Endothelial cell of umbilical vein (primary cell): ENCODE measurements at regions not wholly inside any gene's neighbourhood (a gene's known extent, or its start where the extent isn't known, plus 50 kb on each side); places are given as distances from the start of the nearest gene placed in this dataset.

Experiments used
- BruUV-seq: library from RNA; stranded (reverse); fragments of 400-500 nt; replicated peaks from 2 replicates; lab custom pipeline; 2021; lab: Mats Ljungman, UMichigan
- CTCF ChIA-PET: fragments of 300-600, 350-600 bp; sonication (Branson Sonifier 250); formaldehyde crosslinking; loops from one replicate; lab custom pipeline; 2021; ENCODE audit warnings: antibody characterized with exemption, inconsistent platforms; lab: Charles Lee
- POLR2A ChIA-PET: fragments of 300-600, 350-600 bp; sonication (Branson Sonifier 250); formaldehyde crosslinking; loops from one replicate; lab custom pipeline; 2021; ENCODE audit warnings: antibody characterized with exemption, inconsistent platforms; lab: Charles Lee
- DNase-seq: peaks from one replicate; pipeline ENCODE4 v3.0.0-alpha.2; 2011; ENCODE audit warnings: low read depth, low spot score
- FAIRE-seq: peaks from 2 replicates; lab custom pipeline; 2011; peaks lifted over from hg19 to GRCh38; lab: Jason Lieb, UNC
- H2AFZ ChIP-seq: 2 replicates; pipeline ENCODE4 v1.6.0; 2012; ENCODE audit warnings: low read depth, low read length, control low read depth, inconsistent platforms
- H3K27ac ChIP-seq: 2 replicates; pipeline ENCODE4 v1.5.1; 2011; ENCODE audit warnings: low read depth, mild to moderate bottlenecking, control low read depth, low read length, moderate library complexity; ENCODE audit not compliant: insufficient read depth
- H3K27me3 ChIP-seq, 2 experiments: 2 replicates each; pipeline versions ENCODE4 v1.6.0 to v1.6.1; 2011; ENCODE audit warnings: low read length in 2 of 2, mixed read lengths in 1 of 2; ENCODE audit not compliant: control insufficient read depth in 2 of 2, insufficient read depth in 2 of 2
- H3K36me3 ChIP-seq, 2 experiments: 2 replicates in 1 of 2; 3 replicates in 1 of 2; pipeline ENCODE4 v1.5.1; 2011; ENCODE audit warnings: low read length in 2 of 2, mild to moderate bottlenecking in 1 of 2, moderate library complexity in 1 of 2; ENCODE audit not compliant: control insufficient read depth in 2 of 2, insufficient read depth in 2 of 2; ENCODE audit errors: extremely low read depth in 1 of 2
- H3K4me1 ChIP-seq: 3 replicates; pipeline ENCODE4 v1.5.1; 2011; ENCODE audit warnings: mild to moderate bottlenecking, low read length; ENCODE audit not compliant: control insufficient read depth, insufficient read depth; ENCODE audit errors: extremely low read depth
- H3K4me2 ChIP-seq: 2 replicates; pipeline ENCODE4 v1.6.1; 2011; ENCODE audit warnings: low read length, control low read depth, mixed read lengths; ENCODE audit not compliant: insufficient read depth
- H3K4me3 ChIP-seq, 3 experiments: fragments of 200-600 bp in 1 of 3; sonication (generic), shearing (Covaris generic) in 1 of 3; replicated peaks in 1 of 3; 2 replicates each; pipeline ENCODE4 v1.5.1; 2011 to 2016; ENCODE audit warnings: control low read depth in 3 of 3, low read length in 3 of 3, mild to moderate bottlenecking in 2 of 3, inconsistent platforms in 1 of 3, low read depth in 1 of 3, moderate library complexity in 1 of 3; ENCODE audit not compliant: insufficient read depth in 1 of 3
- H3K79me2 ChIP-seq: 2 replicates; pipeline ENCODE4 v1.6.0; 2012; ENCODE audit warnings: low read length, inconsistent platforms; ENCODE audit not compliant: control insufficient read depth, insufficient read depth
- H3K9ac ChIP-seq: replicated peaks from 2 replicates; pipeline ENCODE3; 2011; ENCODE audit warnings: low read length, control low read depth; ENCODE audit not compliant: insufficient read depth; ENCODE audit errors: extremely low read depth
- H3K9me1 ChIP-seq: replicated peaks from 3 replicates; pipeline ENCODE4 v1.6.0; 2011; ENCODE audit warnings: mild to moderate bottlenecking, low read length; ENCODE audit not compliant: control insufficient read depth, insufficient read depth; ENCODE audit errors: extremely low read depth
- H3K9me3 ChIP-seq: replicated peaks from 2 replicates; pipeline ENCODE4 v1.5.1; 2012; ENCODE audit warnings: low read length, inconsistent platforms; ENCODE audit not compliant: control insufficient read depth, insufficient read depth
- H4K20me1 ChIP-seq: replicated peaks from 2 replicates; pipeline ENCODE3; 2011; ENCODE audit warnings: mild to moderate bottlenecking, low read length; ENCODE audit not compliant: control insufficient read depth, insufficient read depth; ENCODE audit errors: extremely low read depth
- EZH2 ChIP-seq: IDR thresholded peaks from 2 replicates; pipeline ENCODE4 v1.6.1; 2012; ENCODE audit warnings: borderline replicate concordance, low read depth, mild to moderate bottlenecking, moderate library complexity, low read length, inconsistent platforms; ENCODE audit not compliant: severe bottlenecking
- FOS ChIP-seq: IDR thresholded peaks from 2 replicates; pipeline ENCODE4 v1.6.1; 2011; ENCODE audit warnings: mild to moderate bottlenecking, low read length, moderate library complexity, borderline replicate concordance; ENCODE audit not compliant: insufficient read depth
- GATA2 ChIP-seq: IDR thresholded peaks from 2 replicates; pipeline ENCODE4 v1.7.0; 2011; ENCODE audit warnings: low read depth, mild to moderate bottlenecking, moderate library complexity, mixed read lengths, low read length; ENCODE audit not compliant: insufficient read length, insufficient read depth
- JUN ChIP-seq: IDR thresholded peaks from 2 replicates; pipeline ENCODE4 v1.6.1; 2011; ENCODE audit warnings: borderline replicate concordance, low read depth; ENCODE audit not compliant: insufficient read length, insufficient read depth
- MYC ChIP-seq: IDR thresholded peaks from one replicate; pipeline ENCODE4 v1.6.1; 2011; ENCODE audit warnings: mild to moderate bottlenecking, low read depth, low read length
- POLR2A ChIP-seq: IDR thresholded peaks from 2 replicates; pipeline ENCODE4 v1.6.1; 2012; ENCODE audit warnings: low read depth, mild to moderate bottlenecking, control low read depth, low read length
- POLR2AphosphoS5 ChIP-seq: IDR thresholded peaks from 2 replicates; pipeline ENCODE4 v1.6.1; 2012; ENCODE audit warnings: low read depth, mild to moderate bottlenecking, control low read depth, low read length, moderate library complexity; ENCODE audit not compliant: insufficient read depth
- dilution Hi-C: fragments of 300-500 bp; cut with MboI; formaldehyde crosslinking; loops from one replicate; pipeline ENCODE4 v1.15.0; 2019; ENCODE audit warnings: low sequenced_read_pairs; ENCODE audit not compliant: extremely low pct_ligation_motif_present
- intact Hi-C: fragments of 100-400 bp; cut with micrococcal nuclease; formaldehyde crosslinking; loops from one replicate; pipeline ENCODE4 v1.10.0; 2022
- TF ChIP-seq, protein P1 (sequence below): IDR thresholded peaks from 2 replicates; pipeline ENCODE4 v1.6.1; 2011; ENCODE audit not compliant: insufficient read depth, insufficient read length
- TF ChIP-seq, protein P2 (sequence below), 2 donors: IDR thresholded peaks; 1 replicate in 1 of 2; 2 replicates in 1 of 2; pipeline ENCODE4 v1.5.1; 2011; ENCODE audit warnings: low read length in 2 of 2, mild to moderate bottlenecking in 2 of 2, moderate library complexity in 2 of 2, control low read depth in 1 of 2, inconsistent platforms in 1 of 2, low read depth in 1 of 2; ENCODE audit not compliant: insufficient read depth in 1 of 2; ENCODE audit errors: extremely low read depth in 1 of 2

DNA sequence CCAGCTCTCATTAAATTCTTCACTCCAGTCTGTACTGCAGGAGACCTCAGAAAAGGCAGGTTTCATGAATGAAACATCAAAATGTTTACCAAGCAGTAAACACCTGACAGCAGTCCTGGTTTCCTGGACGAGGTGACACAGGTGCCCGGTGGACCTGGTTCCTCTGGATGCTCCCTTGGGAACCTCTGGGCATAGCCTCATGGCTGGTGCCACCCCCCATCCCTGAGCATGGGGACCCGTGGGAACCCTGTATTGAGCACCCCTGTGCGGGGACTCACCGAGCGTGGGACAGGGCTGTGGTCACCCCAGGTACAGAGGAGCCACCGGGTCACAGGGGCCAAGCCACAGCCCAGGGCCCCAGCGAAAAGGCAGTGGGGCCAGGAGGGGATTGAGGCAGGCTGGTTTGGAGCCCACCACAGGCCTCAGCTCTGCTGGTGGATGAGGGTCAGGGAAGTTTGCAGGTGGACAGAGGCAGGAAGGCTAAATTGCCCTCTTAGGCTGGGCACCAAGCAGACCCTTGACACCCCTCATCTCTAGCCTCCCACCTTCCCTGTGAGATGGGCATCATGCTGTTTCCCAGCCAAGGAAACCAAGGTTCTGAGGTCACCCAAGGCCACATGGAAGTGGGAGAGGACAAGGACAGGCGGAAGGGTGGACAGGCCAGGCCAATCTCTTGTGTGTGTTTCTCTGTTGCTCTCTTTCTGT lies 158.4 kb downstream of the PTPRU start:
- Histone ChIP-seq H3K36me3 (no peaks in the 10 kb centered on the region), H4K20me1 (no peaks in the 10 kb centered on the region), H3K4me2 (no peak overlapping the region), H3K4me3 (no peak overlapping the region), H3K27me3 (no peaks in the 10 kb centered on the region), H3K27ac (no peak overlapping the region), H3K9ac (no peak overlapping the region), H3K9me3 (no peaks in the 10 kb centered on the region), H3K9me1 (no peaks in the 10 kb centered on the region), H3K79me2 (no peaks in the 10 kb centered on the region), H3K4me1 (no peaks in the 10 kb centered on the region), H2AFZ (no peak overlapping the region)
- POLR2A ChIA-PET, result no interaction called here
- no TSS peak for BruUV-seq
- intact Hi-C loops, result no loop called here
- FAIRE-seq, result no peak
- CTCF ChIA-PET, result interaction anchor here (2.3 to 3.6 kb wide), 2 partner anchors 9 to 52 kb away, joined by 25 to 34 read pairs; no protein-coding TSS in a partner anchor
- no peak for DNase-seq
- TF ChIP-seq POLR2A, result no peak
- TF ChIP-seq, protein P1, sequence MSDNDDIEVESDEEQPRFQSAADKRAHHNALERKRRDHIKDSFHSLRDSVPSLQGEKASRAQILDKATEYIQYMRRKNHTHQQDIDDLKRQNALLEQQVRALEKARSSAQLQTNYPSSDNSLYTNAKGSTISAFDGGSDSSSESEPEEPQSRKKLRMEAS, result no peak
- no peak for TF ChIP-seq JUN
- TF ChIP-seq FOS, result no peak
- TF ChIP-seq, protein P2, sequence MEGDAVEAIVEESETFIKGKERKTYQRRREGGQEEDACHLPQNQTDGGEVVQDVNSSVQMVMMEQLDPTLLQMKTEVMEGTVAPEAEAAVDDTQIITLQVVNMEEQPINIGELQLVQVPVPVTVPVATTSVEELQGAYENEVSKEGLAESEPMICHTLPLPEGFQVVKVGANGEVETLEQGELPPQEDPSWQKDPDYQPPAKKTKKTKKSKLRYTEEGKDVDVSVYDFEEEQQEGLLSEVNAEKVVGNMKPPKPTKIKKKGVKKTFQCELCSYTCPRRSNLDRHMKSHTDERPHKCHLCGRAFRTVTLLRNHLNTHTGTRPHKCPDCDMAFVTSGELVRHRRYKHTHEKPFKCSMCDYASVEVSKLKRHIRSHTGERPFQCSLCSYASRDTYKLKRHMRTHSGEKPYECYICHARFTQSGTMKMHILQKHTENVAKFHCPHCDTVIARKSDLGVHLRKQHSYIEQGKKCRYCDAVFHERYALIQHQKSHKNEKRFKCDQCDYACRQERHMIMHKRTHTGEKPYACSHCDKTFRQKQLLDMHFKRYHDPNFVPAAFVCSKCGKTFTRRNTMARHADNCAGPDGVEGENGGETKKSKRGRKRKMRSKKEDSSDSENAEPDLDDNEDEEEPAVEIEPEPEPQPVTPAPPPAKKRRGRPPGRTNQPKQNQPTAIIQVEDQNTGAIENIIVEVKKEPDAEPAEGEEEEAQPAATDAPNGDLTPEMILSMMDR (IDR thresholded peaks at IDR 0.05; ENCODE audit: extremely low read depth in 1 of 2, insufficient read depth in 1 of 2, low read depth in 1 of 2, low read length in 2 of 2), result no peak
- TF ChIP-seq POLR2AphosphoS5, result no peak
- TF ChIP-seq EZH2, result no peak
- no peak for TF ChIP-seq MYC
- no peak for TF ChIP-seq GATA2
- dilution Hi-C loops, result no loop called here
